ENCODE measurements at regions not wholly inside any gene's neighbourhood (a gene's known extent, or its start where the extent isn't known, plus 50 kb on each side); places are given as distances from the start of the nearest gene placed in this dataset.

DNA sequence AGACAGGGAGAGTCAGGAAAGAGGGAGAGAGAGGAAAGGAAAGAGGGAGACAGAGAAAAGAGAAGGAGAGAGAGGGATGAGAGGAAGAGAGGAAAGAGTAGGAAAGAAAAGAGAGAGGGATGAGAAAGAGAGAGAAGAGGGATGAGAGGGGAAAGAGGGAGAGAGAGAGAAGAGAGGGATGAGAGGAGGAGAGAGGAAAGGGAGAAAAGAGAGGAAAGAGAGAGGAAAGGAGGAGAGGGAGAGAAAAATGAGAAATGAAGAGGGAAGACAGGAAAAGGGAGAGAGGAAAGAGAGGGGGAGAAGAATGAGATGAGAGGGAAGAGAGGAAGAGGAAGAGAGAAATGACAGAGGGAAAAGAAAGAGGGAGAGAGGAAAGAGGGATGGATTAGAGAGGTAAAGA lies 207.0 kb upstream of the SKOR2 start:
- DNase-seq = no peak

DNA sequence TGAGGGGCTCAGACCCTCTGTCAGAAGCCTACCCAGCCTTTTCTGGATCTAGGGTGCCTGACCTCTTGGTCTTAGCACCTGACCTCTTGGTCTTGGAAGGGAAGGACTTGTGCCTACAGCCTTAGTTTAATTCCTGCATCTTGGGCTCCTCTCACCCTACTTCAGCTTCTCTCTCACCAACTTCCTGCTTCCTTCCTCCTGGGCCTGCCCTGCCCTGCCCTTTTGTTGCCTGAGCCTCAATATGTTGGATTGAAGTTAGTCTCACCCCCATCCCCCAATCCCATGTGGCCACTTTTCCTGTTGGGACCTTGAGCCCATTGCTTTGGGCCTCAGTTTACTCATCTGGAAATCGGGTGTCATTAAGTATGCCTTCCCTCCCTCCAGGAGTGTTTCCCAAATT lies 206.2 kb upstream of the SKOR2 start:
- no peak for DNase-seq

DNA sequence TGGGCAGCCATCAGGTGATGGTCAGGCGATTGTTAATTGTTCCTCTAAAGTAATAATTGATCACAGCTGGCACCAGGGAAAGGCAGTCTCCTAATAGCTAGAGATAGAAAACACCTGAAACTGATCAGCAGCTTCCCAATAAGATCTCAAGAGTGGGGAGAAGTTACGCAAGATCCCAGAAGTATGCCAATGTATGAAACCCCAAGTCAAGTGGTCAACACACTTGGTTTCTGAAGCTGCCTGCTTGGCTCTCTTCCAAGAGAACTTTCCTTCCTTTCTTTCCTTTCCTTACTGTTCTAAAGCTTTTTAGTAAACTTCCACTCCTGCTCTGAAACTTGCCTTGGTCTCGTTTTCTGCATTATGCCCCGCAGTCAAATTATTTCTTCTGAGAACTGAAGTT lies 201.6 kb upstream of the SKOR2 start:
- DNase-seq = no peak

DNA sequence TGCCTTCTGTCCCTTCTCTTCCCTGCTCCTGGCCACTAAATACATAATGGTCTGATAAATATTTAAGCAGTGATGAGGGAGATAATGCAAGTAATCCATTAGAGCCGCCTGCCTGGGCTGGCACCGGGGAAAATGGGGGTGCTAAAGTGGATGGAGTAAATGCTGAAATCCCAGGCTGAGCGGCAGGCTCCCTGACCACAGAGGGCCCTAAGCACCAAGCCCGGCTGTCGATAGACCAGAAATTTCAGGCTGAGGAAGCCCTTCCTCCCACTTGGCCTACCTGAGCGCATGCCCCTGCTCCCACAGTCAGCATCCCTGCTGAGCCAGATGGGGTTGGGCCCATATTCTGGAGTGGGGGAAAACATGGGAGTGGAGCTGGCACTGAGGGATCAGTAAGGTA lies 197.5 kb upstream of the SKOR2 start:
- DNase-seq = no peak

DNA sequence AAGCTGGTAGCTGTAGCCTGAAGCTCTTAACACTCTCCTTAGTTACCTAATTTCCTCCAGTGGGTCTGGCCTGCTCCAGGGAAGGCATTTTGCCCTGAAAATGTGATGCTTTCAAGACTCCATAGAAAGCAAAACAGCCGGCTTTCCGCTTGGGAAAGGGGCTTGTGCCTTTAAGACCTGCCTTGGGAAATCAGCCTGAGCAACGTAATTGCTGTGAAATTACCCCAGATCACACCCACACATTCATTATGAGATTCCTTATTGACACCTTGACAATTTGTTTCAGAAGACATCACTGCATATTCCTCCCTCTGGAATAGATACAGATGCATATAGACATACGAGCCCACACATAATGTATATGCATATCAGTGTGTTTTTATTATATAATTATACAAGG lies 190.5 kb upstream of the SKOR2 start:
- no peak for DNase-seq

DNA sequence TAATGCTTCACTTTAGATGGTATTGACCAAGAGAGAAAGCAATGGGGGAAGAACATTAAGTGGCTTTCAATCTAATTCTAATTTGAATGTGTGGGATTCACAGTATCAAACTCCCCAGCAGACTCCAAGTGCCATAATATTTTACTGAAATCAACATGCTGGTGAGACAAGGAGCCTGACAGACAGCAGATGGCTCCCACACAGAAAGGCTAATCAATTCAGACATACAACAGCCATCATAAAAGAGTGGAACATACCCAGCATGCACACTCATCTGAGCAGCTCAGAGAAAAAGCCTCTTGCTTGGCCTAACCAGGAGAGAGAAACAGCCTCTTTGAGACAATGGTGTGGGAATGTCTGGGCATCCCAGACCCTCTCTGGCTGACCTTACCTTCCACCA lies 186.5 kb upstream of the SKOR2 start:
- no peak for DNase-seq

DNA sequence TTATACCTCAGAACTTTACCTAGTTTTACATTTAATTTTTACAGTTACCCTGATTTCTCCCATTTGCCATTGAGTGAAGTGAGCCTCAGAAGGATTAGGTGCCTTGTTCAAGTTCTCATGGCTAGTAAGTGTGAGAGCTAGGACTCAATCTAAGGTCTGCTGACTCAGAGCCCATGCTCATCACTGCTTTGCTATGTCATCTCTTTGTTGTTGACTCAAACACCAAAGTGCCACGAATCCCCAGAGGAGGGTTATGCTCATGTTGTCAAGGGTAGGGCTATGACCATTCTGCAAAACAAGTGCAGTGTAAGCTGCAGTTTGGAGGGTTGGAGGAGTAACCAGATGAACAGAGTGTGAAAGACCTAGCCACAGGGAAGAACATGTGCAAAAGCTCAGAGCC lies 185.4 kb upstream of the SKOR2 start:
- DNase-seq = no peak

DNA sequence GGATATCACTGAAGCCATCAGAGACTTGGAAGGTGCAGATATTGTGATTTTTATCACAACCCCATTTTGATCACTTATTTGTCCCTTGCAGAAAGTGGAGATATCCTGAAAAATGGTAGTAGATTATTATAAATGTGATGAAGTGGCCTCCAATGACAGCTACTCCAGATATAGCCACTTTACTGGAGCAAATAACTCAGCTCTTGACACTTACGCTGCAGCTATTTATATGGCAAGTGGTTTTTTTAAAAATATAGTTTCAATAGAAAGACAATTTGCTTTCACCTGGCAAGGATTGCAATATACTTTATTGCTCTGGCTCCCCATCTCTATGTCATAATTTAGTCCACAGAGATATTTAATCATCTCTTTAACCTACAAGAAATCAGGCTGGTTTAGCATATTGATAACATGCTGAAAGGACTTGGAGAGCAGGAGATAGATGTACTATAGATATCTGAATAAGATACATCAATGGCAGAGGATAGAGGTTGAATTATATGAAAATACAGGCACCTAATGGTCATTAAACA lies 182.8 kb upstream of the SKOR2 start:
- no peak for DNase-seq

DNA sequence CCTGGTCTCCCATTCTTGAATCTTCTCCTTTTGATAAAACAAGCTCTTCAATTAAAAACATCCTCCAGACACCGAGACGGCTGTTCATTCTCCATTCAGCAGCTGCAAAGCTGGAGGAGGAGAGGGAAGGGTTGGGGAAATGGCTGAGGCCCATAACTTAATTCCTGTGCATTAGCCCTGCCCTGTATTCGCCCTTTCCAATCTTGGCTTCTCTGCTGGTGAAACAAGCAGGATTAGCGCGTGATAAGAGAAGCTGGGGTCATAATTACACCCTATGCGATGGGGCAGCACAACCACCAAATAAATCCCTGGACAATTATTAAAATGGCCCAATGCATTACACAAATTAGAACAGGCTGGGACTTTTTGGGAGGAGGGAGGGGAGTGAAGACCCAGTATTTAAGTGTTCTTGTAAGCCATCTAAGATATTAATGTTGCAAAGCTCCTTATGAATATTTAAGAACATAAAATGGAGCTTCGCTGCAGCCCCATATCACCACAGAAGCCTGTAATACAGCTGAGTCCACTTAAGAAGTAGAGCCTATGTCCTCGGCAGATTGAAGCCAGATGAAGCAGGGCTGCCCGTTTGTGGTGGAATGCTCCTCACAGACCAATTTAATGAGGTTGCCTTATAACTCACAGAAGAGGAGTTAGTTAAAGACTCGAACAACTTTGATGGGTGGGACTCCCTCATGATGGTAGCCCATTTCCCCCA lies 176.6 kb upstream of the SKOR2 start:
- DNase-seq = no peak

DNA sequence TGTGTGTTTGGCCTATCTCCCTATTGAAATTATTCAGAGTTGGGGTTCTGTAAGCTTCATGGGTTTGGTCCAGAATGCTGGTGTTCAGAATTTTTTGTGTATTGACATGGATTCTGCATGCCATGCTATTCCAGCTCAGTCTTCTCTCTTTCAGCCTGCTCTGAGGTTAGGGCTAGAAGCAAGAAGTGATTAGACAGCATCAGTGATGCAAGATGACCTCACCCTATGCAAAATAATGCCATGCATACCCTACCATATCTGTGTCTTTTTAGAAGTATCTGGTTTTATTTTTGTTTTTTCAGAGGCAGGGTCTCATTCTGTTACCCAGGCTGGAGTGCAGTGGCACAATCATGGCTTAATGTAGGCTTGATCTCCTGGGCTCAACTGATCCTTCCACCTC lies 175.6 kb upstream of the SKOR2 start:
- DNase-seq = no peak

DNA sequence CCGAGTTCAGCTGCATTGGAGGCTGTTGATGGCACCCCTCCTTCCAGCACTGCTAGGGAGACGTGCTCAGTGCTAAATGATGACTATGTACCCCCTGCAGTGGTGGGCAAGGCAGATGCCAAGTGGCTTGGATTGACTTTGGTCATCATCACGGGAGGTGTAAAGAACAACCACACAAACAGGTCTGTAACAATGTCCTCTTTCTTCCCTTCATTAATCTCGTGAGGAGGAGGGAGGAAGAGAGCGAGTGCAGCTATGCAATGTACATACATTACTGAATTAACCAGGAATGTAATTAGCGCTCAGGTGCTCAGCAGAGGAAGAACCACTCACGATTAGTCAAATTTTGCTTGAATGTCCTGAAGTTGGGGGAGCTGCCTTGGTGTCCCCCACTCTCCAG lies 173.9 kb upstream of the SKOR2 start:
- DNase-seq = no peak

DNA sequence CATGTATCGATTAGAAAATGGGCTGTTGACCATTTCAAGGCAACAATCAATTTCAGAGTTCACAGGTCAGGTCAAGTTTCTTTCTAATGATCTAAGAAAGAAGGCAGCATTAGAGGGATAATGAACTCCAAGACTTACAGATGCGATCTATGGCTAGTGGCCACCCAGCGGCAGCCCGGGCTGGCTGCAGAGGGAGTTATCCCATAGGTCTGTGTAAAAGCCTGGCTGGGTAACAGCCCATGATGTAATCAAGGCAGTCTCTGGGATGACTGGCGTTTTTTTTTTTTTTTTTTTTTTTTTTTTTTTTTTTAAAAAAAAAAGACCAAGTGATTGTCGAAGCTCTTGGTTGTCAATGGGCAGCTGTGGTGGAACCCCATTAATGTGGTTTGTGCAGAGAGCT lies 171.1 kb upstream of the SKOR2 start:
- DNase-seq = no peak

DNA sequence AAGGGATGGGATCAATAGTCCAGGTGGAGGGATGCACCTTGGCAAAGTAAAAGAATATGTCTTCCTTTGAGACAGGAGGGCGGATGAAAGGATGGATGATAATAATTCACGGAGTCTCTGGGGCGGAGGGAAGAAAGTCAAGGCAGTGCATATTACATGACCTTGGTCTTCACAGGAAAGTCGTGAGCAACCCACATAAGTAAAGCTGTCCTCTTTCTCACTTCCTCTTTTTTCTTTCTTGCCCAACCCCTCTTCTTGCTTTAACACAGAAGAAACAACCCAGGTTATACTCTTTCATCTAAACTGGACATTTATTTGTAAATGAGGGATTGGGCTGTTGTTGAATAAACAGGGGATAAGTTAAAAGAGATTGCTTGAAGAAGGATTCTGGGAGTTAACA lies 168.7 kb upstream of the SKOR2 start:
- DNase-seq = no peak

DNA sequence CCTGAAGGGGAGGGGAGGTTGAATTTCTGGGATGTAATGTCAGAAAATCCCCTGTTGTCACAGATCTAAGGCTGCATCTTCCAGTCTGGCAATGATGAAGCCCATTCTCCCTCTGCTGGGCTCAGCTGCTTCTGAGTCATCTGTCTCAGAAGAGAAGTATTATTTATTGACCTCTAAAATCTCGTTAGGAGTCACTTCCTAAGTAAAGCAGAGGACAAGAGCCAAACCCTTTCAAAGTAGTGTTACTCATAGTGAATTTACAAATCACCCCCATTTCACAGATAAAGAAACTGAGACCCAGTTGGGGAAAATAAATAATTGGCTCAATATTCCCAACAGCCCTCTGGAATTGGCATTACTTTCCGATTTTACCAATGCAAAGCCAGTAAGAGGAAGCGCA lies 167.3 kb upstream of the SKOR2 start:
- DNase-seq = no peak

DNA sequence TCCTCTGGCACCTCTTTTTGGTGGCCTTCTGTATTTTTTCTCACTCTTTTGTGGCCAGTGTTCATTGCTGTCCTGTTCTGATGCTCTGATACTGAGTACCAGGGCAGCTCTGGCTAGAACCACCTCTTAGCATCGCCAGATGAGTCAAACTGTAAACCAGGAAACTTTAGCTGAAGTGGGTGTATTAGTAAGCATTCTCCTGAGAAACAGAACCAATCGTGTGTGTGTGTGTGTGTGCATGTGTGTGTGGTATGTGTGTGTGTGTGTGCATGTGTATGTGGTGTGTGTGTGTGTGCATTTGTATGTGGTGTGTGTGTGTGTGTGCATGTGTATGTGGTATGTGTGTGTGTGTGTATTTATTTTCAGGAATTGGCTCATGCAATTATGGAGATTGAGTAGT lies 166.3 kb upstream of the SKOR2 start:
- peak in 1 of 5 experiments; percentile 32 for DNase-seq

DNA sequence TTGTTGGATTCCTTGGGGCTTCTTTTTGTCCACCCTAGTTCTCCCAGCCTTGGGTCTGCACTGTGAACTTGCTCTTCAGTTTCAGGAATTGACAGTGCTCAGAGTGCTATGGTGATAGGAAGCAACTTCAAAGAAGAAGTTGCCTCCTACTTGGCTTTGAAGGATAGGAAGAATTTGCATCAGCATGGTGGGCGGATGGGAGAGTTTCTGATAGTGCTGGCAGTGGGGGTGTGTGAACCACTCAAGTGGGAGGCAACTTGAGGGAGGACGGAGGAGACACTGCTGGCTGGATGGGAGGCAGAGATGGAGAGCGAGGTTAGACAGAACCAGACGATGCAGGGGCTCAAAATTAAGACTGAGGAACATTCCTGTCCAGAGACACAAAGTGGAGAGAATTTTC lies 164.4 kb upstream of the SKOR2 start:
- DNase-seq = no peak

DNA sequence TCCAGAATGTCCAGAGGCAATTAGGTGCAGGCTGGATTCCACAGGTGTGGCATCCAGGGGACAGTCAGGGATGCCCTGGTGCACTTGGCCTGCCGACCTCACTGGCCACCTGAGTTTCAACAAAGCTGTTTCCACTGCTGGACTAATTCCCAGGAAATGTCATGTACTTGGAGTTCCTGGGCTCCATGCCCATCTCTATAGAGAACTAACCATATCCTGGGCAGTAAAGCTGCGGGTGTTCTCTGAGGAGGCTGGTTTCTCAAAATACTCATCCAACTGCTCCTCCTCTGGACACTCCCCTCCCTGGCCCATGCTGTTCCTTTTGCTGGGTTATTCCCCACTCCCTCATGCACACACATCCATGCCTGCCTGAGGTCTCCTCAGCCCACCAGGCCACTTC lies 161.9 kb upstream of the SKOR2 start:
- no peak for DNase-seq

DNA sequence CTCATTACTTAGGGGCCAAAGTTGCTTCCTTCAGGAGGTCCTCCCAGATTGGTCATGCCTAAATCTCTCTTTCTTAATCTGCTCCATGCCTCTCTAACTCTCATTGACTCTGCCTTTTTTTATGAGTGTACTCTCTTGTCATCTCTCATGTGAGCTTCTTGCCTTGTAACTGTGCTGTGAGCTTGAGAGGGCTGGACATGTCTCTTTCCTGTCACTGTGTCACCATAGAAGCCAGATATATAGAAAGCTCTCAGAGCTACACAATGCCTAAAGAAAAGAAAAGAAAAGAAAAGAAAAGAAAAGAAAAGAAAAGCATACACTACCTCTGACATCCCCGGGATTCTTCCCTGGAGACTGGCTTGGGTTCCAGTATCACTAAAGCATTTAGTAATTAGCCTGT lies 161.5 kb upstream of the SKOR2 start:
- DNase-seq = no peak

DNA sequence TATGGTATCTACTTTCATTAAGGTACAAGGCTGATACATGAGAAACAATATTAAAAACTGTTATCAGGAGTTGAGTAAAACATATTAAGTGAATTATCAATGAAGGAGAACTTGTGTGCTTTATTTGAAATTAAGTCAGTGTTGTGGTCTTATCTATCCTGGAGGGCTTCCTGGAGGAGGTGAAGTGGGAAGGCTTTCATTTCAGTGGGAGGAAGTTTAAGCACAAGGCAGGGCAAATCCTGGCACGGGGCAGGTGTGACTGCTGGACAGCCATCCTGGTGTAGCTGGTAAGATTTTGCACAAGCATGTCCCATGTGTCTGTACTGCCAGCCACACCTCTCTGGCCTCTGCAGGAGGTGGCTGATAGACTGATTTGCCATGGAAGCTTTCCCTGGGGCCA lies 159.7 kb upstream of the SKOR2 start:
- DNase-seq = no peak

DNA sequence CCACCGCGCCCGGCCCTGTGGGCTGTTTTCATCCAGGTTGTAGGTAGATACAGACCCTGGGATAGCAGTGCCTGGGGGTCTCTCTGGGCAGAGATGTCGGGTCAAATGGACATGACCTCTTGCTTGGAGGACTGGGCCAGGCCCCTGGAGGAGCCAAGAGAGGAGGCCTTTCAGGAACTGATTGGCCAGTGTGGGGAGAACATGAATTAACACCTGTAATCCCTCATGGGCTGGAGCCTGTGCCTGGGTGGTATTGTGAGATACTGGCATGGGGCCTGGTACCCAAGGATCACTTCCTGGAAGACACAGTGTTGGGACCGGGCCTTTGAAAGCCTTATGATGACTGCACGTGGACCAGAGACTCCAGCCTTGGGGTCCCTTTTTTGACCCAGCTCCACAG lies 158.7 kb upstream of the SKOR2 start:
- no peak for DNase-seq

DNA sequence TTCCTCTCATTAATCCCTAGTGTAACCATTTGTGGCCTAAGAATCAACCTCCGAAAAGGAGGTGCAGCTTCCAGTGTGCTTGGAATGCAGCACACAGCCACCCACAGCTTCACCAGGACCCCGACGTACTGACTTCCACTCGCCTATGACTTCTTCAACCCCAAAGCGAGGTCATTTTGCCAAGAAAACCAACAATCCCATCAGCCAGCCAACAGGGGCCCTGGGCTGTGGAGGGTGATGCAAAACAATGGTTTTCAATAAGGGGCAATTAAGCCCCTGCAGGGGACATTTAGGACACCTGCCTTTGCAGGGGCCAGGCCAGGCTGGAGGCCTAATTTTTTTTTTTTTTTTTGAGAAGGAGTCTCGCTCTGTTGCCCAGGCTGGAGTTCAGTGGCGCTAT lies 158.1 kb upstream of the SKOR2 start:
- no peak for DNase-seq

DNA sequence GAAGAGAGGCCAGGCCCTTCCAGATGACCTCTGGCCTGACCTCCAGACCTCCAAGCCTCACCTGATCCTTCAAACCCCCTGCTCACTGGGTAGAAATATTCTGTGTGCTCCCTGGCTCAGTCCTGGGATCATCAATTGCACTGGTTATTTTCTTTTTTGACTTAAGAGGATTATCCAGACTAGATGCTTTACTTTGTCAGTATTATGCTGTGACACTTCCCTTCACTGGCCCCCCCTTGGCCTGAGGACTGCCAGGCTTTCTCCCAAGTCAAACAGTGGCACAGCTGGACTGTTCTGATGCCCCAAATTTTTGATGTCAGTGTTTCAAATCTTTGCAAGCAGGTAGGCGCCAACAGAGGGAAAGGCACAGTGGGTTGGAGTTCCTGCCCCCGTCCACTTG lies 156.3 kb upstream of the SKOR2 start:
- DNase-seq = no peak

DNA sequence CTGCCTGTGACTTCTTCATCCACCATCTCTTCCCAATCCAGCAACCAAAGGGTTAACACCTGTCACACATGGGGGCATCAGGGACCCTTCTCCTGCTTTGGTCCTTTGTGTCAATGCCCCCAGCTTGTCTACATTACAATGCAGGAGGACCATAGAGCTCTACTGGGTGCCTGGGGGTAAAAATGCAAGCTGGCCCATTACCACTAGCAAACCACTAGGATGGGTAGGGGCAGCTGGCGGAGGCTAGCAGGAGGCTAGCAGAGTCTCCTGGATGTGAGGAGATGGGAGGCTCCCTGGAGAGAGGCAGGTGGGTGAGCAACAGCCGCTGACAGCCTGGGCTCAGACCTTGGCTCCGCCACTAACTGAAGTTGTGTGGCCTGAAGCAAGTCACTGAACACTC lies 153.4 kb upstream of the SKOR2 start:
- no peak for DNase-seq

DNA sequence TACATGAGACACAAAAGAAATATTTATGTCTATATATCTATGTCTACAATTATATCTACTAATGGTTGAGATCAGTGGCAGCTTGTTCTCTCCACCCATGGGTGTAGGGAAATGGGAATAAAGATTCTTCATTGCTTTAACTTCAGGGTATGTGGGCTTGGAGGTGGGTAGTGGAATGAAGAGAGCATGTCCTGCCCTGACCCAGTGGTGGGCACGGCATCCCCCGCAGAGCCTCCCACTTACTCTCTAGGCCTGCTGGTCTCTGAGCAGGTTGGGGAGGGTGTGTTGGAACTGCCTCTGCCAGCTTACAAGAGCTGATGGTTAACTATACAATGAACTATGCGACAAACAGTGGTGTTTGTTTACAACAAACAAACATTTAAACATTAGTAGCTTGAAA lies 152.5 kb upstream of the SKOR2 start:
- DNase-seq = no peak

DNA sequence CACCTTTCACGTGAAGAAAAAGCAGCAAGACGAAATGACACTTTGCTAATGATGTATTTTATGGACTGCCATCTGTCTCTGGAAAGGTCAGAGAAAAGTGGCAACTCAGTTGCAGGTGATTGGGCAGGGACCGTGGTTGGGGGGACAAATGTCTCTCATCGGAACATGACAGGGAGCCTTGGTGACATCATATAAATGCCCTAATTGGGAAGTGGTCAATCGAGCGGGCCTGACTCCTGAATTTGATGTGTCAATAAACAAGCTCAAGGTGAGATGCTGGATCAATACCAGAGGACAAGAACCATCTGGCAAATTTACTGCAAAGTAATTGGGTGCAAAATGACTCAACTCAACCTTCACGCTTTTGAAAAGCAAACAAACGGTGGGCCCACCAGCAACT lies 151.9 kb upstream of the SKOR2 start:
- no peak for DNase-seq
